K562 (cell line): ENCODE measurements at regions not wholly inside any gene's neighbourhood (a gene's known extent, or its start where the extent isn't known, plus 50 kb on each side); places are given as distances from the start of the nearest gene placed in this dataset.

Experiments
- CHCHD3 ChIP-seq: fragments of 250-450 bp; sonication (Bioruptor Pico); IDR thresholded peaks from 2 replicates; pipeline ENCODE4 v2.1.2; 2022; ENCODE audit warnings: mild to moderate bottlenecking
- ETV5 ChIP-seq: sonication (generic); formaldehyde crosslinking; IDR thresholded peaks from 2 replicates; pipeline ENCODE4 v1.4.0; 2020; ENCODE audit warnings: low read depth, mild to moderate bottlenecking, missing genetic modification reagents
- JUND ChIP-seq, 2 experiments: IDR thresholded peaks; 2 replicates in 1 of 2; 3 replicates in 1 of 2; pipeline ENCODE4 v1.6.1; 2011; ENCODE audit warnings: borderline replicate concordance in 2 of 2, low read depth in 2 of 2, low read length in 2 of 2, improper control_type of control experiment in 1 of 2, missing biosample characterization in 1 of 2, missing genetic modification characterization in 1 of 2, missing genetic modification reagents in 1 of 2
- KDM1A ChIP-seq, 2 experiments: fragments of 450-650 bp; IDR thresholded peaks; 2 replicates each; pipeline ENCODE4 v1.6.1; 2016; ENCODE audit warnings: mild to moderate bottlenecking in 2 of 2
- MYC ChIP-seq, 2 experiments: fragments of 250-450 bp in 1 of 2; sonication (Bioruptor Pico) in 1 of 2; IDR thresholded peaks; 2 replicates each; pipeline versions ENCODE4 v1.5.1 to v1.6.1; 2012 to 2021; ENCODE audit warnings: low read depth in 2 of 2, borderline replicate concordance in 1 of 2, improper control_type of control experiment in 1 of 2, low read length in 1 of 2, mild to moderate bottlenecking in 1 of 2, moderate library complexity in 1 of 2
- TBL1XR1 ChIP-seq, 2 experiments: IDR thresholded peaks; 2 replicates each; pipeline ENCODE4 v1.6.1; 2012; ENCODE audit warnings: improper control_type of control experiment in 2 of 2, low read length in 2 of 2, mild to moderate bottlenecking in 1 of 2
- TEAD4 ChIP-seq, 2 experiments: sonication (generic) in 1 of 2; formaldehyde crosslinking in 1 of 2; IDR thresholded peaks; 2 replicates each; pipeline versions ENCODE4 v1.6.1 to v1.8.0; 2012 to 2022; ENCODE audit warnings: borderline replicate concordance in 1 of 2, inconsistent platforms in 1 of 2, low read length in 1 of 2, mild to moderate bottlenecking in 1 of 2, missing genetic modification reagents in 1 of 2

GRCh38 chr2:43161650-43162510, 64.5 kb downstream of the ZFP36L2 start:
- TF ChIP-seq ETV5 (CRISPR knock-in tag) (no peak), TEAD4 (IDR thresholded peaks at IDR 0.05; ENCODE audit: low read length) (no peak), TEAD4 (CRISPR knock-in tag; IDR thresholded peaks at IDR 0.05; ENCODE audit: borderline replicate concordance) (no peak), MYC (IDR thresholded peaks at IDR 0.05; ENCODE audit: low read depth, low read length) (no peak), MYC (CRISPR knock-in tag; IDR thresholded peaks at IDR 0.05; ENCODE audit: borderline replicate concordance, low read depth) (no peak), KDM1A (IDR thresholded peaks at IDR 0.05) (no peak), CHCHD3 (CRISPR knock-in tag) (no peak), JUND (IDR thresholded peaks at IDR 0.05; ENCODE audit: borderline replicate concordance, low read depth, low read length) (no peak), JUND (tag; IDR thresholded peaks at IDR 0.05; ENCODE audit: borderline replicate concordance, low read depth, low read length) (no peak), TBL1XR1 (IDR thresholded peaks at IDR 0.05; ENCODE audit: low read length in 2 of 2) (no peak)
